ENCODE measurements at regions not wholly inside any gene's neighbourhood (a gene's known extent, or its start where the extent isn't known, plus 50 kb on each side); places are given as distances from the start of the nearest gene placed in this dataset.
A peak's percentile ranks its signal among the peaks of the same experiment; 100 is the strongest.

DNA sequence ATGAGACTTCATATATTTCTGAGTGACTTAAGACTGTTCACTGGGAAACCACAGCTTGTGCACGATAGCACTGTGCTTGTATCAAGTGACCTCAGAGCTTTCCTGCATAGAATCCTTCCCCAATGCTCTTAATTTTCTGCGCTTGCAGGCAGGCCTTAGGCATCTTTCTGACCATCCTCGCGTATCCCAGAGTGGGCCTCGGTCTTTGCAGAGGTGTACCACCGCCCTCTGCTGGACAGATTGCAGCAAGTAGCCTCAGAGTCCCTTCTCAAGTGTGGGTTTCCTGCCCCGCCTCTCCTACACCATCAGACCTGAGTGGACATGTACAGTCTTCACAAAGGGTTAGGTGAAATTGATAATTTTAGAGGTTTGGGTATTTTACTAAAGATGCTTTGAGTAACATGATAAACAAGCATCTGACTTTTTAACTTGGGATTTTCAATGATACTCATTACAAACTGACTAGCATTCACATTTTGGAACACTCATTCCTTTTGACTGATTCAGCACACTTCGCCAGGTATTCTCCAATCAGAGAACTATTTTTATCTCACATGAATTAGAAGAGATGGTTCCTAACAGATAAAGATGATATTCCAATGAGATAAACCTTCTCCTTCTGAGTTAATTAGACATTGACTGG lies 246.5 kb upstream of the USP25 start:
- Histone ChIP-seq H3K27me3 (no peaks in the 10 kb centered on the region), H3K27ac (no peak overlapping the region), H3K36me3 (no peaks in the 10 kb centered on the region), H3K9me3 (replicated peaks) (no peaks in the 10 kb centered on the region), H3K4me3 (no peak overlapping the region), H3K4me1 (peaks cover 3% of the 10 kb centered on the region; the same call in 1 of the 2 replicates)
- DNase-seq, result peak; percentile 90 to 98

DNA sequence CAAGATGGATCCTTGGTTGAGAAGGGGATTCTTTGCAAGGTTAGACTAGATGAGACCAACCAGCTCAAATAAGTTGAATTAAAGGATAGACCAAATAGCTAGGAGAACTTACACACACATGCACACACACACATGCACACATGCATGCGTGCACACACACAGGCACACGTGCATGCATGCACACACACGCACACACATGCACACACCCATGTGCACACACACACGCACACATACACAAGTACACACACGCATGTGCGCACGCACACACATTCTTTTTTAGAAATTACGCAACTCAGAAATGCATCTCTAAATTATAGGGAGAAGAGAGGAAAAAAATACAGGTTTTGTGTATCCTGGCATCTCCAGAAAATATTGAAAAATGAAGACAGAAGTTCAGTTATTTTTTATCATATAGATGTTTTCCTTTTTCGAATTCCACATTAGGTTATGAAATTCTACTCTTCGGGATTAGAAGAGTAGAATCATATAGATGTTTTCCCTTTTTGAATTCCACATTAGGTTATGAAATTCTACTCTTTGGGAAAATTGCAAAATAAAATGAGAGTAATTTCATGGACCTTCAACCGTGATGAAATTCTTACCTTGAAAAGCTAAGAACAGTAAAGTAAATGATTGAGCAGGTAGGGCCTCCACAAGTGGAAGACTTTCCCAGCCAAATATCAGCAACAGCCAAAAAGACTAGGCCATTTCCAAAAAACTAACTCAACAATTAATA lies 243.2 kb upstream of the USP25 start:
- no peak for DNase-seq

GRCh38 chr21:15487196-15487550 lies 242.6 kb upstream of the USP25 start:
- H3K4me1 ChIP-seq, result peaks cover 3% of the 10 kb centered on the region; the same call in 1 of the 2 replicates
- no peaks in the 10 kb centered on the region for H3K36me3 ChIP-seq
- no peaks in the 10 kb centered on the region for H3K9me3 ChIP-seq (replicated peaks)
- no peak overlapping the region for H3K27ac ChIP-seq
- H3K27me3 ChIP-seq, result no peaks in the 10 kb centered on the region
- DNase-seq, result no peak
- H3K4me3 ChIP-seq, result no peak overlapping the region

More for the DNA sequence above, 243.2 kb upstream of the USP25 start:
- no peaks in the 10 kb centered on the region for H3K36me3 ChIP-seq
- H3K27ac ChIP-seq, result no peak overlapping the region
- H3K27me3 ChIP-seq, result no peaks in the 10 kb centered on the region
- H3K4me3 ChIP-seq, result no peak overlapping the region
- peaks cover 3% of the 10 kb centered on the region; the same call in 1 of the 2 replicates for H3K4me1 ChIP-seq
- H3K9me3 ChIP-seq (replicated peaks), result no peaks in the 10 kb centered on the region

- Histone ChIP-seq H3K36me3 (no peaks in the 10 kb centered on the region), H3K4me1 (no peaks in the 10 kb centered on the region), H3K9me3 (replicated peaks) (no peaks in the 10 kb centered on the region; the same call in 1 of the 2 replicates), H3K4me3 (no peak overlapping the region), H3K27me3 (no peaks in the 10 kb centered on the region), H3K27ac (no peak overlapping the region)
- no peak for DNase-seq
Measured at GRCh38 chr21:15491100-15491499, 238.7 kb upstream of the USP25 start.

DNA sequence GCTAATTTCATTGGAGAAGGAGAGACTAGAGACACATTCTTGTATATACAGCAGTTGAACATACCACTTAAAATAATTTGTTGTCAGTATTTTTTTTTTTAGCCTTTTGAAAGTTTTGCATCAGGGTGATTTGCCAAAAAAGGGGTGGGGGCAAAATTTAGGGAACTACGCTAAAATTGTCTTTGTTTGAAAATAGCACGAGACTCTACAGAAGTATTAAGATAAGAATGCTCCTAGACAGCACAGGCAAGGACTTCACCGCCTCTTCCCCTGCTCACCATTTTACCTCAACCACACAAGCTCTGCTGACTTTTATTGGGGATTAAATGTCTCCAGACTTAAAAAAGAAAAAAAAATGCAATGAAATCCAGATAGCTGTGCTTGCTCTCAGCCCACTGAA lies 236.1 kb upstream of the USP25 start:
- Histone ChIP-seq H3K27ac (no peak overlapping the region), H3K4me1 (no peaks in the 10 kb centered on the region), H3K9me3 (replicated peaks) (no peaks in the 10 kb centered on the region; the same call in 1 of the 2 replicates), H3K4me3 (no peak overlapping the region), H3K36me3 (no peaks in the 10 kb centered on the region), H3K27me3 (no peaks in the 10 kb centered on the region)
- no peak for DNase-seq

DNA sequence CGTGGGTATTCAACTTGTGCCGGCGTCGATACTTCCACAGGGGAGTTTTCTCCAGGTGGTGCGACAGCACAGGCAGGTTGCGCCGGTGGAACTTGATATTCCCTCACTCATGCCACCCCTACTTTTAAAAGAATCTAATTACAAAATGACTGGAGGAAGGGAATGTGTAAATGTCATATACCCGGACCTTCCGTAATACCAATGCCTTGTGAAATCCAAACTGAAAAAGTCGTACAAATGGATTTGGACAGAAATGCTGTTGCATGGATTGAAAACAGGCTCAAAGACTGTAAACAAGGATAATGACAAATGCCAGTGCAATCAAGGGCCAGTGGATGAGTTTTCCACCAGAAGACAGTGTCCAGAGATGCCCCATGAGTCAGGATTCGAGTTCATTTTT lies 235.3 kb upstream of the USP25 start:
- H3K27ac ChIP-seq, result no peak overlapping the region
- H3K4me3 ChIP-seq, result no peak overlapping the region
- no peaks in the 10 kb centered on the region; the same call in 1 of the 2 replicates for H3K9me3 ChIP-seq (replicated peaks)
- H3K4me1 ChIP-seq, result no peaks in the 10 kb centered on the region
- no peaks in the 10 kb centered on the region for H3K36me3 ChIP-seq
- no peaks in the 10 kb centered on the region for H3K27me3 ChIP-seq
- DNase-seq, result no peak

- no peaks in the 10 kb centered on the region for H3K36me3 ChIP-seq
- no peak for DNase-seq
- H3K4me1 ChIP-seq, result no peaks in the 10 kb centered on the region
- H3K27ac ChIP-seq, result no peak overlapping the region
- no peak overlapping the region for H3K4me3 ChIP-seq
- H3K27me3 ChIP-seq, result no peaks in the 10 kb centered on the region
- H3K9me3 ChIP-seq (replicated peaks), result no peaks in the 10 kb centered on the region; the same call in 1 of the 2 replicates
Measured at GRCh38 chr21:15495965-15496364, 233.8 kb upstream of the USP25 start.

- H3K27ac ChIP-seq, result no peak overlapping the region
- H3K36me3 ChIP-seq, result no peaks in the 10 kb centered on the region
- H3K4me3 ChIP-seq, result no peak overlapping the region
- no peak for DNase-seq
- no peaks in the 10 kb centered on the region for H3K27me3 ChIP-seq
- H3K9me3 ChIP-seq (replicated peaks), result no peaks in the 10 kb centered on the region; the same call in 1 of the 2 replicates
- no peaks in the 10 kb centered on the region for H3K4me1 ChIP-seq
Measured at GRCh38 chr21:15496911-15497310, 232.9 kb upstream of the USP25 start.

- Histone ChIP-seq H3K4me3 (no peak overlapping the region), H3K27ac (no peak overlapping the region), H3K36me3 (no peaks in the 10 kb centered on the region), H3K4me1 (no peaks in the 10 kb centered on the region), H3K9me3 (replicated peaks) (no peaks in the 10 kb centered on the region), H3K27me3 (no peaks in the 10 kb centered on the region)
- no peak for DNase-seq
Measured at GRCh38 chr21:15498455-15498854, 231.3 kb upstream of the USP25 start.

DNA sequence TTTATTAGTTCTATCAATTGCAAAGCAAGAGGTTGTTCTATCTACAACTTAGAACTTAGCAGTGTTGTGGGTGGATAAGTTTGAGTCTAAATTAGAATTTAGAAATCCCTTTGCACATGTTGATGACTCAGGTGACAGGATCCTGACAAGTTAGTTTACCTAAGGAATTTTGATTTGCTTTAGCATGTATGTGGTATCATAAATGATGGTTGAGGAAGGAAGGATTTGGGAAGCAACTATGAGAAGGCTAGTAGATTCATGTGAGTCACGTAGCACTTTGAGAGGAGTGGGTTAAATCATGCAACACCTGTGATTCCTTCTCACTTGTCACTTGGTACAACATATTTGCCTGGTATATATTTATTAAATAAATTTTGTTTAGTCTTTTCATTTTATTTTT lies 223.7 kb upstream of the USP25 start:
- H3K36me3 ChIP-seq, result no peaks in the 10 kb centered on the region
- no peak for DNase-seq
- H3K27me3 ChIP-seq, result no peaks in the 10 kb centered on the region
- no peaks in the 10 kb centered on the region for H3K9me3 ChIP-seq (replicated peaks)
- no peak overlapping the region for H3K4me3 ChIP-seq
- H3K27ac ChIP-seq, result no peak overlapping the region
- H3K4me1 ChIP-seq, result no peaks in the 10 kb centered on the region

DNA sequence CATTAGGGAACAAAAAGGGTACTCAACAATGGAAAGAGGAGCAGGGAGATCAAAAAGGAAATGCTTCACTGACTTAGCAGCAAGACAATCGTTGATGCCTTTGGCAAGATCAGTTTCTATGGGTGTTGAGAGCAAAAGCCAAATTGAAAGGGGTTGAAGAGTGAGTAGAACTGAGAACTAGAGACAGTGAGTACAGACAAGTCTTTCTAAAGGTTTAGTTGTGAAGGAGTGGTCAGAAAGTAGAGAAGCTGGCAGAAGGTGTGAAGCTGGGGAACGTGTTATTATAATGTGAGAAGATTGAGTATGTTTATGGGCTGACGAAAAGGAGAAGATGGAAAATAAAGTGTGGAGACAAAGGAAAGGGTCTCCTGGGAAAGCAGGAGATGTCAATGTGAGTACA lies 221.2 kb upstream of the USP25 start:
- no peak for DNase-seq
- H3K9me3 ChIP-seq (replicated peaks), result no peaks in the 10 kb centered on the region
- no peak overlapping the region for H3K27ac ChIP-seq
- H3K36me3 ChIP-seq, result no peaks in the 10 kb centered on the region
- H3K4me1 ChIP-seq, result no peaks in the 10 kb centered on the region
- no peaks in the 10 kb centered on the region for H3K27me3 ChIP-seq
- no peak overlapping the region for H3K4me3 ChIP-seq

DNA sequence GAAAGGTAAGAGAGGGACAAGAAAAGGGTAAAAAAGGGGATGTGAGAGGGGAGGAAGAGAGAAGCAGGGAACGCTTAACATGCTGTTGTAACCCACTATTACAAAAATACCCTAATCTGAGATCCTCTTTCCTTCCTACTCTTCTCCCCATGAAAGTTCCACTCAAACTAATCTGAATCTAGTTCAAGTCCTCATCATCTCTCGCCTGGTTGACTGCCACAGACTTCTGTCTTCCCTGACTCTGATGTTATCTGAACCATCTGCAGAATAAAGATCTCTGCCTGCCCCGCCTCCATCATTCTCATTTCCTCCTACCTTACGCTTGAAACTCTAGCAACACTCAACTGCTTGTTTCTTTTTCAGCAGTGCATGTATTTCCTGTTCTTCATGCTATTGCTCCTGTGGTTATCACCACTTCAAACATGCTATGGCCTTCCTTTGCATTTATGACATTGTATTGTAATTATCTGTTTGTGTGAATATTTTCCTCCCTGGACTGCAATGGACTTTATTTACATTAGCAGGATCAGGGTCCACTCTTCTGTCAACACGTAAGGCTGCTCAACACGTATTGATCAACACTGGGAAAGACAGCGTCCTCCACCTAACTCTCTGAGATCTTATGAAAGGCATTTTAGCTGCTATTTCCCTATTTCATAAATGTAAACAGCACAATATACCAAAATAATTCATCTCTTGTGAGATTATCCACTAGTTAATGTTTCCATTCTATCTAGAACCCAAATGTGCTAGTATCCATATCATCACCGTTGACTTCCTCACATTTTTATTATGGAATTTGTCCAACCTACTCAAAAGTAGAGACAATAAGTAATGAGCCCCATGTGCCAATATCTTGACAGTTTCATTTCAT lies 215.5 kb upstream of the USP25 start:
- Histone ChIP-seq H3K27me3 (no peaks in the 10 kb centered on the region), H3K27ac (no peak overlapping the region), H3K36me3 (no peaks in the 10 kb centered on the region), H3K9me3 (replicated peaks) (no peaks in the 10 kb centered on the region; the same call in 1 of the 2 replicates), H3K4me3 (no peak overlapping the region), H3K4me1 (no peaks in the 10 kb centered on the region)
- no peak for DNase-seq

- Histone ChIP-seq H3K36me3 (no peaks in the 10 kb centered on the region), H3K9me3 (replicated peaks) (no peaks in the 10 kb centered on the region; the same call in 1 of the 2 replicates), H3K4me3 (no peak overlapping the region), H3K4me1 (no peaks in the 10 kb centered on the region), H3K27me3 (no peaks in the 10 kb centered on the region), H3K27ac (no peak overlapping the region)
- no peak for DNase-seq
Measured at GRCh38 chr21:15515908-15516307, 213.9 kb upstream of the USP25 start.

- no peak overlapping the region for H3K4me3 ChIP-seq
- H3K9me3 ChIP-seq (replicated peaks), result no peaks in the 10 kb centered on the region; the same call in 1 of the 2 replicates
- no peak for DNase-seq
- H3K4me1 ChIP-seq, result no peaks in the 10 kb centered on the region
- no peaks in the 10 kb centered on the region for H3K27me3 ChIP-seq
- H3K36me3 ChIP-seq, result no peaks in the 10 kb centered on the region
- no peak overlapping the region for H3K27ac ChIP-seq
Measured at GRCh38 chr21:15517394-15517793, 212.4 kb upstream of the USP25 start.

Measured in SJCRH30 (cell line).